GM21360 (cell line): ENCODE measurements at regions not wholly inside any gene's neighbourhood (a gene's known extent, or its start where the extent isn't known, plus 50 kb on each side); places are given as distances from the start of the nearest gene placed in this dataset.
"Not testable (repeated sequence)": the region's sequence is repeated elsewhere in the genome, so short reads cannot be mapped to it uniquely, and the experiment has no call there.

Experiments used
- ATAC-seq: cut with Tn5 transposase; IDR thresholded peaks from one replicate; pipeline ENCODE4 v1.9.1; 2021; ENCODE audit warnings: mild to moderate bottlenecking, moderate library complexity; ENCODE audit not compliant: unreplicated experiment

GRCh38 chr3:89002191-89002590 is 105.2 kb upstream of the EPHA3 start:
- ATAC-seq = no peak

- no peak for ATAC-seq
These were observed 93.9 kb upstream of the EPHA3 start for GRCh38 chr3:89013536-89013935.

GRCh38 chr3:89017531-89017930 is 89.9 kb upstream of the EPHA3 start:
- no peak for ATAC-seq

GRCh38 chr3:89025185-89025584 is 82.2 kb upstream of the EPHA3 start:
- ATAC-seq = no peak

GRCh38 chr3:89032346-89033013 is 74.9 kb upstream of the EPHA3 start:
- no peak for ATAC-seq

GRCh38 chr3:89034723-89035122 is 72.7 kb upstream of the EPHA3 start:
- ATAC-seq = not testable (repeated sequence)

DNA sequence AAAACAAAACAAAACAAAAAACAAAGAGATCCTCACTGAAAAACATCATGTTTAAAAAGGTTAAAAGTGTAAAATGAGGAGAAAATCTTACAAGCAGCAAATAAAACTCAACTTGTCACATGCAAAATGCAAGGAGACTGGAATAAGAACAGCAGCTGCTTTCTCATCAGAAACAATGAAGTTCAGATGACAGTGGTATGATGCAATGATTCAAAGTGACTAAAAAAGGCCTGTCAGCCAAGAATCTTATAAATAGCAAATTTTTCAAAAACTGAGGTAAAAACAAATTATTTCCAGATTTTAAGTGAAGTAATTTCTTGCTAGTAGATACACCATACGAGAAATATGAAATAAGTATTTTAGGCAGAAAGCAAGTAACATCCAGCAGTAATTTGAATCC is 68.6 kb upstream of the EPHA3 start:
- ATAC-seq = no peak

- ATAC-seq = no peak
These were observed 65.1 kb upstream of the EPHA3 start for GRCh38 chr3:89042236-89042835.

- ATAC-seq = no peak
These were observed 64.0 kb upstream of the EPHA3 start for GRCh38 chr3:89043406-89043932.

DNA sequence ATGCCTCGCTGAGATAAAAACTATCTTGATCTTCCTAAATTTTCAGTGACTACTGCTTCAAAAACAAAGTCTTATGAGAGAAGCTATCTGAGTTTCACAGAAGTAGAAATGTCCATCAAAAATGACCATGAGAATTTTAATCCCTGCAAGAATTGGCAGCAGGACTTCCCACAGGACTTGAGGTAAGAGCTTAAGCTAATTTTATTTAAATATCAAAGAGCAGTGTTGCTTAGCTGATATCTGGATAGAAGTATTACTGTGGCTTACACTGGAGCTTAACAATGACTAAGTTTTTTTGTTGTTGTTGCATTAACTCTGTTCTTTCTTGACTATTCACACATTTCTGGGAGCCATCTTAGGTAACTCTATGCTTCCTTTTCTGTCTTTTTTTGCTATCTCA is 60.8 kb upstream of the EPHA3 start:
- ATAC-seq = no peak

DNA sequence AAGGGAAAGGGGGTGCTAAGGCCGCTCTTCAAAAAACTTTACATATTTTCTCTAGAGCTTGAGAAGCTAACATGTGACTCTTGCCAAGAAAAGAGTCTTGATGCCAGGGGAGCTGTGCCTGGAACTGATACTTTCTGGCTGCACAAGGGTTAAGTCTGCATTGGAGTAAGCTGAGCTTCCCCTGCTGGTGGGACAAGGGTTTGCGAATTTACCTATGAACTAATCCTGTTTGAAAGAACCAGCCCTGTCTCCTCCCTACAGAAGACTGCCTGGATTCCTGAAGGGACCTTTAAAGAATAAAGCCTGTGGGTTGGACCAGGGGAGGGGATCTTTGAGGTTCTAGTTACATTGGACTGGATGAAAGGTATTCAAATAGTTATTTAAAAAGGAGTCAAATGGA is 58.3 kb upstream of the EPHA3 start:
- no peak for ATAC-seq

DNA sequence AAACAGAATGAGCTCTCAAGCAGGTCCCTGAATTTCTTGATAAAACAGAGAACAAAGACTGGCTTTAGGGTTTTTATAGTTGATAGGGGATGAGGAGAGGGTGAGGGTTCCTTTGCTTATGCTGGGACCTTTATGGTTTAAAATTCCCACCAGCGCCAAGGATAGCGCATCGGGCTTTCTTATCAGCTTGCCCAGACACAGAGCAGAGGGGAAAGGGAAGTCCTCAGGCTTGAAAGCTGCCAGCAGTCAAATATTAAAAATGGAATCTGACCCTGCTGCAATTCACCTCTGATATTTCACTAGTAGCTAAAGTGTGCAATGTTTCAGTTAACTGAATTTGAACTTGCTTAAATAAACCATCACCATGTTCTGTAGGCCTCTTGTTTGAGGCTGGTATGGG is 55.0 kb upstream of the EPHA3 start:
- no peak for ATAC-seq

GRCh38 chr3:89057398-89057797 is 50.0 kb upstream of the EPHA3 start:
- no peak for ATAC-seq
